ENCODE measurements at regions not wholly inside any gene's neighbourhood (a gene's known extent, or its start where the extent isn't known, plus 50 kb on each side); places are given as distances from the start of the nearest gene placed in this dataset.

DNA sequence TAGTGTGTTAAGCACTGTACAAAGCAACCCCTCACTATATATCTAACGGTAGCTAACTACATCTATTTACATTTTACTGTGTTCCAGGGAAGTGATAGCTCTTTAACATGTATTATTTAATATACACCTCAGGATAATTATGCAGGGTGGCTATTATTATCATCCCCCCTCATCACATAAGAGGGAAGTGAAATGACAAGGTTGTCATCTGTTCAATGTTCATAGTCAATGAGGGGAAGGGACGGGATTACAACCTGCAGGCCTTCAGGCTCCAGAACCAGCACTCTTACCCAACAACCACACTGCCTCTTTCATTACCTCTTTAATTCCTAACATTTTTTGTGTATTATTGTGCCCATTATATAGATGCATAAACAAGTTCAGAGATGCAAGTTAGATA is 238.7 kb upstream of the ANO3 start:
- no peak for DNase-seq (ENCODE audit: low read depth)

DNA sequence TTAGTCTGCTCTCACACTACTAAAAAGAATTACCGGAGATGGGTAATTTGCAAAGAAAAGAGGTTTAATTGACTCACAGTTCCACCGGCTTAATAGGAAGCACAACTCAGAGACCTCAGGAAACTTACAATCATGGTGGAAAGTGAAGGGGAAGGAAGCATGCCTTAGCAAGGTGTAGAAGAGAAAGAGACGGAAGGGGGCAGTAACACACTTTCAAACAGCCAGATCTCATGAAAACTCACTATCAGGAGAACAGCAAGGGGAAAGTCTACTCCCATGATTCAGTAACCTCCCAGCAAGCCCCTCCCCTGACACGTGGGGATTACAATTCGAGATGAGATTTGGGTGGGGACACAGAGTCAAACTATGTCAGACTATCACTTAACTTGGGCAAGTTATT is 236.6 kb upstream of the ANO3 start:
- DNase-seq (ENCODE audit: low read depth): no peak

DNA sequence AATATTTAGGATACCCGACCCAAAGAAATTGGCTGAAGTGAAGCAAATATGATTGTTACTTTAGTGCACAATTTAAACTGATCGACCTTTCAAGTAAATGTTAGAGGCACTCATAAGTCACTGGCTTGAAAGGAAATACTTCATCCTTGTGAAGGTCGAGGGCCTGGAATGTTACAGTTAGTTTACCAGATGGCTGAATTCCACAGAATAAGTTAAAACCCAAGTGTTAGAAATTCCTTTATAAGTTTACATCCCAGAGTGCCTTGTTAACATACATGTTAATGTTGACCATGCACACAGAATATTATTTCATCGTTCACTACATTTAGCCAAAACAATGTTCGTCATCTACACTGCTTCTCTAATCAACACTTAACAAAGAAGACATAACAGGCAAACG is 235.5 kb upstream of the ANO3 start:
- DNase-seq (ENCODE audit: low read depth): no peak

GRCh38 chr11:26102325-26102724 is 229.6 kb upstream of the ANO3 start:
- DNase-seq (ENCODE audit: low read depth): no peak

GRCh38 chr11:26105762-26106423 is 226.0 kb upstream of the ANO3 start:
- DNase-seq (ENCODE audit: low read depth): no peak

DNA sequence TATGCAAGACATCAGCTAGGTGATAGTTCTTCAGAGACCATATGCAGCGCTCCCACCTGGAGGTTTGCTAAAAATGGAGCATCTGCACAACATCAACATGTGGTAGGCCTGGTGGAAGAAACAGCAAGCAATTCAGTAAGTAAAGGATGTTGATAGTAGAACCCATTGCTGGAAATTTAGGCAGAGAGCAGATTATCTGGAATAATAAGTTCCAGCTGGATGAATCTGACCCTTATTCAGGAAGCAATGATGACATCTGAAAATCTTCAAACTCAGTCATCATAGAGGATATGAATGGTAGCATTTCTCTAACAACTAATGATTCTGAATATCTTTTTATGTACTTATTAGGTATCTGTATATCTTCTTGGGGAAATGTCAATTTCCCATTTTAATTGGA is 225.2 kb upstream of the ANO3 start:
- no peak for DNase-seq (ENCODE audit: low read depth)

DNA sequence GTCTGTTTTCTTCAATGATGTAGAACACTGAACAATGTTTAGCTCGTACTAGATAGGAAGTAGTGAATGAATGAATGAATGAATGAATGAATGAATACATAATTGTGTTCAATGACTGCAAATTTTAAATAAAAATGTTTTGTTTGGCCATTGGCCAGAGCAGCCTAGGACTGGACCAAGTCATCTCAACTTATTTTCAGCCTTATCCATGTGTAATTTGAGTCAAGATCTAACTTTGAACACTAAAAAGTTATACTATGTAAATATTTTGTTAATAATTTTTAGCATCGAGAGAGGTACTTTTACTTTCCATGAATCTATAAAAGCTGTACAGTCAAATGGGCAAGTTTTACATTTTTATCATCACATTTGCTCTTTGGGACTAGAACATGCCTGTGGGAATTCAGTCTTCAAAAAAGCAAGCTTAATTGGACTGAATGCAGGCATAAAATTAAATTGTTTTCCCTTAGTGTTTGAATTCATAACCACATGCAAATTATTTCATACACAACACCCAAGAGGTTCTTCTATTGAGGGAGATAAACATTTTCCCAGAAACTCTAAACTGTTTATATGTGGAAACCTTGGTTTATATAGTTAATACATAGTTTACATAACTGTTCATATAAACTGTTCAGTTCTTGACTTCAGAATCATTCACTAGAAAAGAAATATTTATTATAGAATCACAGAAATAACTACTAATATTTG is 222.1 kb upstream of the ANO3 start:
- no peak for DNase-seq (ENCODE audit: low read depth)

DNA sequence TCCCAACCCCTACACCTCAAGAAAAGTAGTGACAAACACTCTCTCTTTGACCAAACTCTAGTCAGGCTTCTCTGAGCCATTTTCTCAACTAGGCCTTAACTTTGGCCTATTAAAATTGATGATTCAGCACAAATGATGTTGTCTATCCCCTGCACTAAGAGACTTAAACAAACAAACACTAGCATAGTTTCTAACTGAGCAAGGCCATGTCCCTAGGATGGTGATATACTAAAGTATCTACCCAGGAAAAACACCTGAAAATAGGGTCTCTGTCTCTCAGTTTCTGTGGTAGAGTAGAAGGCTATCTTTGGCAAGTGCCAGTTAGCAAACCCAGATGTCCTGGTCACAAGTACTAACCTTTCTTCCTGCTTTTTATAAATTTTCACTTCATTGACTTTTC is 219.7 kb upstream of the ANO3 start:
- no peak for DNase-seq (ENCODE audit: low read depth)

GRCh38 chr11:26121466-26121865 is 210.5 kb upstream of the ANO3 start:
- no peak for DNase-seq (ENCODE audit: low read depth)

GRCh38 chr11:26126741-26127140 is 205.2 kb upstream of the ANO3 start:
- no peak for DNase-seq (ENCODE audit: low read depth)

DNA sequence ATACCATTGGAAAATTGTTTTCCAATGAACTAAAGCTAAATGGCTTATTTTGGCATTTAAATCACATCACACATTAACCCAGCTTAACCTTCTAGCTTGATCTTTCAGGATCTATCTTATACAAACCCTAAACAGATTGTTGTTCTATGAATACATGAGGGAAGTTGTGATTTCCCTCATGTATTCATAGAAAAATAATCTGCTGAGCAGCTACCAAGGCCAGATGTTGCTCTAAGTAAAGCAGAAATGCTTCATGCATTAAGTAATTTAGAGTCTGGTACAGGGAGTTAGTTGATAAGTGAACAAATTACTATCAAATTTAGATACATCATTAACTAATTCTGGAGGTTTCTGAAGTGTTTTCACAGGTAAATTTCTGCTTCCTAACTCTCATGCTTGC is 204.6 kb upstream of the ANO3 start:
- DNase-seq (ENCODE audit: low read depth): no peak

DNA sequence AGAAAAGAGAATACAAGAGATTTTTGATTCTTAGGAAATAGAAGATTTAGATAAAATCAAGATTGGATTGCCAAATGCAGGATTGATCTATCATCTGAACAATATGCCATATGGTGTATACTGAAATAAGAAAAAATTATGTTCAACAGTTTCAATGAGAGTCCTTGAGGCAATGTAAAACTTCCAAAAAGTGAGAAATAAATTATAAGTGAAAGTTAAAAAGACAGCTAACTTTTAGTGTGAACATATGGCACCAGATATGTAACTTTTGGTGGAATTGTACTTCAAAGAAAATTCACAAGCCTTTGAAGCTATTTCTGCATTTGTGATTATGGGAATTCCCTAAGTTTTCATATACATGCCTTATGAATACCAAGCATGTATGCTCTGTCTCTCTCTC is 200.5 kb upstream of the ANO3 start:
- no peak for DNase-seq (ENCODE audit: low read depth)

- DNase-seq (ENCODE audit: low read depth): no peak
These were observed 197.9 kb upstream of the ANO3 start for GRCh38 chr11:26134053-26134452.

GRCh38 chr11:26134481-26135355 is 197.2 kb upstream of the ANO3 start:
- DNase-seq (ENCODE audit: low read depth): peak; percentile 31

DNA sequence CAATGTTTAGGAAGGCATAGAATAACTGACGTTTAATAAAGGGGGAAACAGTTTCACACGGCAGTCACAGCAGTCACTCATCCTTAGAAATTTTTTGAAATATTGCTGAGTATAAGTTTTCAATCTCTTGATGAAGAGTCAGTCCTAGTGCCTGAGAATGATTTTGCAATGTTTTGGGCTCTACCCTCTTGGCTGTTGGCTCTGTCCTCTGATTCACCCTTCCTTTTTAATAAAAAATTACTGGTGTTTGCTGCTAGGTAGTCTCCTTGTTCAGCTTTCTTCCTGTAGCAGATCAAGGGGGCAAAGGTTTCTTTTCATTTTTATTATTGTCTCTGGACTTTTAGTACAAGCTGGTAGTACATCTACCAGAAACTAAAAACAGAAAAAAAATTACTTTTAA is 194.3 kb upstream of the ANO3 start:
- DNase-seq (ENCODE audit: low read depth): no peak

- DNase-seq (ENCODE audit: low read depth): no peak
These were observed 189.0 kb upstream of the ANO3 start for GRCh38 chr11:26142891-26143290.

GRCh38 chr11:26143566-26144290 is 188.2 kb upstream of the ANO3 start:
- no peak for DNase-seq (ENCODE audit: low read depth)

- DNase-seq (ENCODE audit: low read depth): no peak
These were observed 187.6 kb upstream of the ANO3 start for GRCh38 chr11:26144291-26144690.

DNA sequence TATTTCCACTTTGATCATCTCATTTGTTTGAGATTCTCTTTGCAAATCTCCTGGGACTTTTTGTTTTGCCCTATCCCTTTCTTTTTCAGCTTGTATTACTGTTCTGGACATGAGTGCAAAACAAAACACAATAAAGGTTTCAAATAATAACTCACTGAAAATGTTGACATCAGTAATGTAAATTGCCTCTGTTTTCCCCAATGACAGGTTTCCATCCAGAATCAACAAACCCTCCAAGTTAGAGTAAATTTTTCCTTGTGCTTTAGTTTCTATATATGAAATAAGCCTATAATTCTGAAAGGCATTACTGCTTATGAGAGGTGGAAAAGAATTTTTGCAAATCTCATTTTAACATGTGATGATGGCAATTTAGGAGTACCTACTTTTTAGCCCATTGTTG is 187.0 kb upstream of the ANO3 start:
- no peak for DNase-seq (ENCODE audit: low read depth)

- DNase-seq (ENCODE audit: low read depth): no peak
These were observed 182.3 kb upstream of the ANO3 start for GRCh38 chr11:26149585-26149984.

DNA sequence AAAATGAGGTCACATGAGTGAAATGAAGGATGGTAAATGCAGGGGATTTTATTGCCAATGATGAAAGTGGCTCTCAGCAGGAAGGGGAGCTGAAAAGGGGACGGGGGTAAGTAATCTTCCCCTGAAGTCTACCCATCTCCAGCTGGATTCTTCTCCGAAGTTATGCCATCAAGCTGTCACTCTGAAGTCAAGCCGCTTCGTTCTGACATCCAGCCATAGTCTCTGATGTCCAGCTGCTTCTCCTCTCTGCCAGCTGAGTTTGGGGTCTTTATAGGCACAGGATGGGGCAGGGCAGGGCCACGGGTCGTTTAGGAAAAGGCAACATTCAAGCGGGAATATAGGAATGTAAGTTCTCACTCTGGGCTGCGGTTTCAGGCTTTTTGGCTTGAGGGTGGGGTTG is 181.9 kb upstream of the ANO3 start:
- DNase-seq (ENCODE audit: low read depth): no peak

DNA sequence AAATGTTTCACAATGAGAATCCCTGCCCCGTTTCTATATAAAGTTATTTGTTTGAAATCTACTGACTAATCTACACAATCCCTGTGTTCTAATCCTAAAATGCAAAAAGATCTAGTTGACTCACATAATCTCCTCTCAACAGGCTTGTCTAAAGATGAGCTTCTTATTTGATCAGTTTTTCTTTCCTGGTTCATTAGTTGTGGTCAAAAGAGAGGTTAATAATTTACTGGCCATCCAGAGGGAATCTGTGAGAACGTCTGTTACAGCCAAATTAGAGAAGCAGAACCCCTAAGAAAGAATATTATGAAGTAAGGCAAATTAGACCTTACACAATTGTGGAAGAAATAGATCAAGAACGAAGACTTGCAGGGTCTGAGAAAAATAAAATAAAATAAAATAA is 173.7 kb upstream of the ANO3 start:
- DNase-seq (ENCODE audit: low read depth): no peak

Measured in ELR (cell line).